T-cell (primary cell): ENCODE measurements at regions not wholly inside any gene's neighbourhood (a gene's known extent, or its start where the extent isn't known, plus 50 kb on each side); places are given as distances from the start of the nearest gene placed in this dataset.

Experiments used
- ATAC-seq, 4 experiments: fragments of 200-7000 bp in 3 of 4; fragments of 150-1000 bp in 1 of 4; cut with Tn5 transposase; replicated peaks in 1 of 4; 1 replicate in 3 of 4; 2 replicates in 1 of 4; pipeline ENCODE4 v1.10.0; 2021; ENCODE audit warnings: moderate library complexity in 3 of 4, mild to moderate bottlenecking in 2 of 4, moderate number of reproducible peaks in 1 of 4
- CTCF ChIA-PET, 2 donors: fragments of 300-600 bp; sonication (Branson Sonifier 250); formaldehyde crosslinking; loops; one replicate each; lab custom pipeline; 2022; ENCODE audit warnings: antibody characterized with exemption in 2 of 2; lab: Charles Lee
- POLR2A ChIA-PET, 2 donors: fragments of 300-600 bp; sonication (Branson Sonifier 250); formaldehyde crosslinking; loops; one replicate each; lab custom pipeline; 2022; ENCODE audit warnings: antibody characterized with exemption in 2 of 2; lab: Charles Lee
- DNase-seq, 35 experiments: peaks; one replicate each; pipeline versions ENCODE4 v3.0.0 to v3.0.0-alpha.2; 2013 to 2023
- H3K27ac ChIP-seq: one replicate; pipeline ENCODE4 v1.5.1; 2013; ENCODE audit warnings: low read length
- H3K27me3 ChIP-seq, 2 experiments: replicated peaks in 1 of 2; 1 replicate in 1 of 2; 2 replicates in 1 of 2; pipeline versions ENCODE4 v1.6.1 to v1.7.0; 2013; ENCODE audit warnings: low read length in 1 of 2, mixed read lengths in 1 of 2; ENCODE audit not compliant: control insufficient read depth in 2 of 2, insufficient read depth in 2 of 2; ENCODE audit errors: extremely low read depth in 1 of 2
- H3K36me3 ChIP-seq, 2 donors: 1 replicate in 1 of 2; 2 replicates in 1 of 2; pipeline versions ENCODE4 v1.6.1 to v1.7.0; 2013; ENCODE audit warnings: low read length in 1 of 2; ENCODE audit not compliant: control insufficient read depth in 2 of 2, insufficient read depth in 1 of 2; ENCODE audit errors: extremely low read depth in 1 of 2
- H3K4me1 ChIP-seq, 2 experiments: 1 replicate in 1 of 2; 2 replicates in 1 of 2; pipeline versions ENCODE4 v1.6.1 to v1.7.0; 2013; ENCODE audit warnings: low read length in 2 of 2, mixed read lengths in 1 of 2; ENCODE audit not compliant: insufficient read depth in 2 of 2, control insufficient read depth in 1 of 2; ENCODE audit errors: extremely low read depth in 1 of 2
- H3K4me3 ChIP-seq, 2 donors: 1 replicate in 1 of 2; 2 replicates in 1 of 2; pipeline versions ENCODE4 v1.5.1 to v1.7.0; 2013; ENCODE audit warnings: mild to moderate bottlenecking in 2 of 2, low read length in 1 of 2, moderate library complexity in 1 of 2; ENCODE audit not compliant: control insufficient read depth in 1 of 2; ENCODE audit errors: extremely low read depth in 1 of 2
- H3K9me3 ChIP-seq: 2 replicates; pipeline ENCODE4 v1.7.0; 2013
- H3K27ac Mint-ChIP-seq, 2 donors: one replicate each; pipeline ENCODE4 v1.8.0; 2020 to 2021; ENCODE audit warnings: mild to moderate bottlenecking in 2 of 2, mixed read lengths in 2 of 2
- H3K27me3 Mint-ChIP-seq, 2 donors: one replicate each; pipeline ENCODE4 v1.8.0; 2021 to 2022; ENCODE audit warnings: mixed read lengths in 2 of 2
- H3K36me3 Mint-ChIP-seq: one replicate; pipeline ENCODE4 v1.8.0; 2021; ENCODE audit warnings: mixed read lengths
- H3K4me1 Mint-ChIP-seq, 3 donors: one replicate each; pipeline ENCODE4 v1.8.0; 2020 to 2022; ENCODE audit warnings: mixed read lengths in 3 of 3, mild to moderate bottlenecking in 1 of 3
- H3K4me3 Mint-ChIP-seq, 3 donors: one replicate each; pipeline ENCODE4 v1.8.0; 2020 to 2022; ENCODE audit warnings: mild to moderate bottlenecking in 3 of 3, mixed read lengths in 3 of 3, moderate library complexity in 3 of 3
- H3K9me3 Mint-ChIP-seq, 3 donors: one replicate each; pipeline ENCODE4 v1.8.0; 2020 to 2022; ENCODE audit warnings: mixed read lengths in 3 of 3
- WGBS: methylation state at CpG from one replicate; pipeline ENCODE4 v1.1.5; 2013; ENCODE audit warnings: missing lambda C conversion rate; ENCODE audit not compliant: insufficient coverage; 5-methylcytosine and 5-hydroxymethylcytosine counted together

- Histone ChIP-seq H3K27me3 (no peaks in the 10 kb centered on the region), H3K36me3 (no peaks in the 10 kb centered on the region), H3K4me1 (no peaks in the 10 kb centered on the region), H3K27ac (no peak overlapping the region), H3K9me3 (no peaks in the 10 kb centered on the region), H3K4me3 (no peak overlapping the region)
- H3K36me3 Mint-ChIP-seq, result no peaks in the 10 kb centered on the region
- no peak overlapping the region for H3K4me3 Mint-ChIP-seq
- H3K27me3 Mint-ChIP-seq, result no peaks in the 10 kb centered on the region
- no peak for DNase-seq
- no peak overlapping the region for H3K27ac Mint-ChIP-seq
- ChIA-PET CTCF (no interaction called here), POLR2A (no interaction called here)
- no peaks in the 10 kb centered on the region for H3K4me1 Mint-ChIP-seq
- peaks cover 2 to 12% (median 3%) of the 10 kb centered on the region in 3 donors for H3K9me3 Mint-ChIP-seq
- WGBS, result no CpG with 5 or more reads among the region's 3 CpGs
- no peak for ATAC-seq
Observed at GRCh38 chr2:34656632-34657031, 1057.5 kb upstream of the FAM98A start.

- no peaks in the 10 kb centered on the region for H3K4me1 ChIP-seq
- ATAC-seq (no peak), DNase-seq (no peak)
- Mint-ChIP-seq H3K9me3 (peaks cover 5 to 23% (median 6%) of the 10 kb centered on the region in 3 donors), H3K27me3 (no peaks in the 10 kb centered on the region), H3K27ac (no peak overlapping the region), H3K4me3 (no peak overlapping the region), H3K4me1 (no peaks in the 10 kb centered on the region), H3K36me3 (no peaks in the 10 kb centered on the region)
- CTCF ChIA-PET, result no interaction called here
- no CpG with 5 or more reads among the region's 1 CpG for WGBS
- POLR2A ChIA-PET, result no interaction called here
- H3K27me3 ChIP-seq, result no peaks in the 10 kb centered on the region
- H3K9me3 ChIP-seq, result no peaks in the 10 kb centered on the region
- no peak overlapping the region for H3K4me3 ChIP-seq
- H3K36me3 ChIP-seq, result no peaks in the 10 kb centered on the region
- H3K27ac ChIP-seq, result no peak overlapping the region
Observed at GRCh38 chr2:34652636-34653035, 1053.5 kb upstream of the FAM98A start.

- Histone ChIP-seq H3K36me3 (no peaks in the 10 kb centered on the region), H3K9me3 (no peaks in the 10 kb centered on the region), H3K4me3 (no peak overlapping the region), H3K4me1 (no peaks in the 10 kb centered on the region), H3K27me3 (no peaks in the 10 kb centered on the region), H3K27ac (no peak overlapping the region)
- Mint-ChIP-seq H3K27me3 (no peaks in the 10 kb centered on the region), H3K4me1 (no peaks in the 10 kb centered on the region), H3K4me3 (no peak overlapping the region), H3K27ac (no peak overlapping the region), H3K9me3 (peaks cover 9 to 23% (median 14%) of the 10 kb centered on the region in 3 donors), H3K36me3 (no peaks in the 10 kb centered on the region)
- ATAC-seq (no peak), DNase-seq (no peak)
- CTCF ChIA-PET, result no interaction called here
- no CpG with 5 or more reads among the region's 3 CpGs for WGBS
- POLR2A ChIA-PET, result no interaction called here
Observed at GRCh38 chr2:34646901-34647300, 1047.8 kb upstream of the FAM98A start.

- no peaks in the 10 kb centered on the region for H3K27me3 ChIP-seq
- no peak overlapping the region for H3K27ac ChIP-seq
- ATAC-seq, result no peak
- ChIA-PET CTCF (no interaction called here), POLR2A (no interaction called here)
- no peaks in the 10 kb centered on the region for H3K4me1 Mint-ChIP-seq
- WGBS, result no CpG with 5 or more reads among the region's 1 CpG
- no peaks in the 10 kb centered on the region for H3K4me1 ChIP-seq
- no peak overlapping the region for H3K4me3 Mint-ChIP-seq
- H3K9me3 Mint-ChIP-seq, result peaks cover 15 to 26% (median 17%) of the 10 kb centered on the region in 3 donors
- no peak overlapping the region for H3K4me3 ChIP-seq
- no peaks in the 10 kb centered on the region for H3K36me3 ChIP-seq
- no peaks in the 10 kb centered on the region for H3K36me3 Mint-ChIP-seq
- no peaks in the 10 kb centered on the region for H3K27me3 Mint-ChIP-seq
- no peaks in the 10 kb centered on the region for H3K9me3 ChIP-seq
- no peak for DNase-seq
- H3K27ac Mint-ChIP-seq, result no peak overlapping the region
Observed at GRCh38 chr2:34632327-34632726, 1033.2 kb upstream of the FAM98A start.

GRCh38 chr2:34627003-34627402 lies 1027.9 kb upstream of the FAM98A start:
- no peaks in the 10 kb centered on the region for H3K27me3 Mint-ChIP-seq
- Histone ChIP-seq H3K4me3 (no peak overlapping the region), H3K27me3 (no peaks in the 10 kb centered on the region), H3K27ac (no peak overlapping the region), H3K4me1 (no peaks in the 10 kb centered on the region), H3K36me3 (no peaks in the 10 kb centered on the region), H3K9me3 (no peaks in the 10 kb centered on the region)
- H3K27ac Mint-ChIP-seq, result no peak overlapping the region
- ATAC-seq (no peak), DNase-seq (no peak)
- H3K4me1 Mint-ChIP-seq, result no peaks in the 10 kb centered on the region
- peaks cover 8 to 18% (median 14%) of the 10 kb centered on the region in 3 donors for H3K9me3 Mint-ChIP-seq
- H3K36me3 Mint-ChIP-seq, result no peaks in the 10 kb centered on the region
- 100% methylated on average over 1 of the region's 3 CpGs for WGBS
- POLR2A ChIA-PET, result no interaction called here
- no peak overlapping the region for H3K4me3 Mint-ChIP-seq
- CTCF ChIA-PET, result no interaction called here

- Mint-ChIP-seq H3K4me3 (no peak overlapping the region), H3K27ac (no peak overlapping the region), H3K4me1 (no peaks in the 10 kb centered on the region), H3K27me3 (no peaks in the 10 kb centered on the region), H3K9me3 (peaks cover 4 to 16% (median 15%) of the 10 kb centered on the region in 3 donors), H3K36me3 (no peaks in the 10 kb centered on the region)
- ChIA-PET POLR2A (no interaction called here), CTCF (no interaction called here)
- Histone ChIP-seq H3K27ac (no peak overlapping the region), H3K27me3 (no peaks in the 10 kb centered on the region), H3K4me1 (no peaks in the 10 kb centered on the region), H3K4me3 (no peak overlapping the region), H3K9me3 (no peaks in the 10 kb centered on the region), H3K36me3 (no peaks in the 10 kb centered on the region)
- ATAC-seq (no peak), DNase-seq (no peak)
- 100% methylated on average over 1 of the region's 4 CpGs for WGBS
Observed at GRCh38 chr2:34604164-34604563, 1005.1 kb upstream of the FAM98A start.

- CTCF ChIA-PET, result no interaction called here
- H3K27ac ChIP-seq, result no peak overlapping the region
- no peak overlapping the region for H3K4me3 ChIP-seq
- POLR2A ChIA-PET, result no interaction called here
- H3K36me3 Mint-ChIP-seq, result no peaks in the 10 kb centered on the region
- no peak overlapping the region for H3K4me3 Mint-ChIP-seq
- WGBS, result 79% methylated on average over 2 of the region's 3 CpGs
- no peak overlapping the region for H3K27ac Mint-ChIP-seq
- DNase-seq (no peak), ATAC-seq (no peak)
- no peaks in the 10 kb centered on the region for H3K27me3 ChIP-seq
- H3K4me1 Mint-ChIP-seq, result no peaks in the 10 kb centered on the region
- H3K9me3 ChIP-seq, result no peaks in the 10 kb centered on the region
- no peaks in the 10 kb centered on the region for H3K4me1 ChIP-seq
- H3K9me3 Mint-ChIP-seq, result peaks cover 4 to 12% (median 12%) of the 10 kb centered on the region in 3 donors
- H3K27me3 Mint-ChIP-seq, result no peaks in the 10 kb centered on the region
- no peaks in the 10 kb centered on the region for H3K36me3 ChIP-seq
Observed at GRCh38 chr2:34602262-34602661, 1003.2 kb upstream of the FAM98A start.
